Progenitor cell of endocrine pancreas (in vitro differentiated cells): ENCODE measurements at regions not wholly inside any gene's neighbourhood (a gene's known extent, or its start where the extent isn't known, plus 50 kb on each side); places are given as distances from the start of the nearest gene placed in this dataset.
"Not testable (repeated sequence)": the region's sequence is repeated elsewhere in the genome, so short reads cannot be mapped to it uniquely, and the experiment has no call there.

Source experiments
- DNase-seq: peaks from one replicate; pipeline ENCODE4 v3.0.0; 2021; ENCODE audit warnings: low spot score; ENCODE audit not compliant: unreplicated experiment
- H3K27ac Mint-ChIP-seq: 2 replicates; pipeline ENCODE4 v1.8.0; 2021; ENCODE audit warnings: mild to moderate bottlenecking, moderate library complexity, mixed read lengths
- H3K27me3 Mint-ChIP-seq: 2 replicates; pipeline ENCODE4 v1.8.0; 2021; ENCODE audit warnings: mixed read lengths
- H3K36me3 Mint-ChIP-seq: 2 replicates; pipeline ENCODE4 v1.8.0; 2022; ENCODE audit warnings: mixed read lengths; ENCODE audit not compliant: insufficient read depth
- H3K4me1 Mint-ChIP-seq: 2 replicates; pipeline ENCODE4 v1.8.0; 2021; ENCODE audit warnings: low read depth, mixed read lengths
- H3K4me3 Mint-ChIP-seq: 2 replicates; pipeline ENCODE4 v1.8.0; 2021; ENCODE audit warnings: low read depth, mild to moderate bottlenecking, moderate library complexity, mixed read lengths
- H3K9me3 Mint-ChIP-seq: 2 replicates; pipeline ENCODE4 v1.8.0; 2021; ENCODE audit warnings: low read depth, mixed read lengths
- CTCF ChIP-seq: fragments of 200-600 bp; sonication (generic); IDR thresholded peaks from one replicate; pipeline ENCODE4 v1.5.0; 2021; ENCODE audit warnings: antibody characterized with exemption, mild to moderate bottlenecking; ENCODE audit not compliant: unreplicated experiment

- Mint-ChIP-seq H3K27me3 (no peaks in the 10 kb centered on the region), H3K4me3 (no peak overlapping the region), H3K4me1 (no peaks in the 10 kb centered on the region), H3K9me3 (peaks cover 11% of the 10 kb centered on the region), H3K27ac (no peak overlapping the region), H3K36me3 (peaks cover 1% of the 10 kb centered on the region)
- DNase-seq = no peak
- TF ChIP-seq CTCF = no peak
Observed at GRCh38 chr2:19171409-19171808, 187.0 kb downstream of the OSR1 start.

- H3K4me3 Mint-ChIP-seq = no peak overlapping the region
- TF ChIP-seq CTCF = no peak
- peaks cover 1% of the 10 kb centered on the region for H3K36me3 Mint-ChIP-seq
- DNase-seq = no peak
- no peak overlapping the region for H3K27ac Mint-ChIP-seq
- H3K9me3 Mint-ChIP-seq = peaks cover 11% of the 10 kb centered on the region
- no peaks in the 10 kb centered on the region for H3K4me1 Mint-ChIP-seq
- no peaks in the 10 kb centered on the region for H3K27me3 Mint-ChIP-seq
Observed at GRCh38 chr2:19169134-19169768, 189.2 kb downstream of the OSR1 start.

GRCh38 chr2:19164099-19164498 lies 194.3 kb downstream of the OSR1 start:
- H3K27me3 Mint-ChIP-seq, H3K4me3 Mint-ChIP-seq, H3K27ac Mint-ChIP-seq, H3K36me3 Mint-ChIP-seq, DNase-seq, H3K4me1 Mint-ChIP-seq: not testable (repeated sequence)
- peaks cover 23% of the 10 kb centered on the region for H3K9me3 Mint-ChIP-seq

- Mint-ChIP-seq H3K36me3 (peaks cover 3% of the 10 kb centered on the region), H3K27me3 (no peaks in the 10 kb centered on the region), H3K4me1 (no peaks in the 10 kb centered on the region), H3K27ac (no peak overlapping the region), H3K9me3 (peaks cover 22% of the 10 kb centered on the region), H3K4me3 (no peak overlapping the region)
- TF ChIP-seq CTCF = no peak
- no peak for DNase-seq
Observed at GRCh38 chr2:19158896-19159295, 199.5 kb downstream of the OSR1 start.

- Mint-ChIP-seq H3K4me3 (no peak overlapping the region), H3K36me3 (peaks cover 3% of the 10 kb centered on the region), H3K27me3 (no peaks in the 10 kb centered on the region), H3K27ac (no peak overlapping the region), H3K4me1 (no peaks in the 10 kb centered on the region), H3K9me3 (peaks cover 22% of the 10 kb centered on the region)
- TF ChIP-seq CTCF = no peak
- no peak for DNase-seq
Observed at GRCh38 chr2:19158211-19158610, 200.2 kb downstream of the OSR1 start.

GRCh38 chr2:19156646-19157045 lies 201.8 kb downstream of the OSR1 start:
- no peaks in the 10 kb centered on the region for H3K27me3 Mint-ChIP-seq
- no peak for TF ChIP-seq CTCF
- no peak overlapping the region for H3K27ac Mint-ChIP-seq
- H3K9me3 Mint-ChIP-seq = peaks cover 24% of the 10 kb centered on the region
- H3K36me3 Mint-ChIP-seq = peaks cover 5% of the 10 kb centered on the region
- H3K4me3 Mint-ChIP-seq = no peak overlapping the region
- no peak for DNase-seq
- no peaks in the 10 kb centered on the region for H3K4me1 Mint-ChIP-seq
